Karpas-422 (cell line): ENCODE measurements at regions not wholly inside any gene's neighbourhood (a gene's known extent, or its start where the extent isn't known, plus 50 kb on each side); places are given as distances from the start of the nearest gene placed in this dataset.

ENCODE experiments used
- DNase-seq: peaks from one replicate; pipeline ENCODE4 v3.0.0-alpha.2; 2015
- H2AFZ ChIP-seq: fragments of 200-600 bp; sonication (generic); 2 replicates; pipeline ENCODE4 v1.6.1; 2014; ENCODE audit warnings: antibody characterized with exemption, low read length, mixed read lengths
- H3K27ac ChIP-seq: fragments of 200-600 bp; sonication (generic); 2 replicates; pipeline ENCODE4 v1.5.1; 2014; ENCODE audit warnings: mild to moderate bottlenecking, low read length, moderate library complexity
- H3K27me3 ChIP-seq: fragments of 200-600 bp; sonication (generic); 2 replicates; pipeline ENCODE4 v1.6.1; 2014; ENCODE audit warnings: low read length, mixed read lengths
- H3K36me3 ChIP-seq: fragments of 200-600 bp; sonication (generic); 2 replicates; pipeline ENCODE4 v1.6.1; 2014; ENCODE audit warnings: low read length, mixed read lengths; ENCODE audit not compliant: insufficient read depth
- H3K4me1 ChIP-seq: fragments of 200-600 bp; sonication (generic); 2 replicates; pipeline ENCODE4 v1.6.1; 2014; ENCODE audit warnings: mild to moderate bottlenecking, low read length, mixed read lengths
- H3K4me2 ChIP-seq: fragments of 200-600 bp; sonication (generic); 2 replicates; pipeline ENCODE4 v1.6.1; 2014; ENCODE audit warnings: low read length, low read depth, mild to moderate bottlenecking; ENCODE audit not compliant: poor library complexity, severe bottlenecking
- H3K4me3 ChIP-seq: fragments of 200-600 bp; sonication (generic); 2 replicates; pipeline ENCODE4 v1.5.1; 2014; ENCODE audit warnings: mild to moderate bottlenecking, antibody characterized with exemption, low read length, mixed read lengths
- H3K79me2 ChIP-seq: fragments of 200-600 bp; sonication (generic); 2 replicates; pipeline ENCODE4 v1.6.1; 2014; ENCODE audit warnings: mild to moderate bottlenecking, low read length, mixed read lengths
- H3K9ac ChIP-seq: fragments of 200-600 bp; sonication (generic); 2 replicates; pipeline ENCODE4 v1.6.0; 2014; ENCODE audit warnings: low read length
- H3K9me2 ChIP-seq: fragments of 200-600 bp; sonication (generic), shearing (Covaris generic); replicated peaks from 2 replicates; pipeline ENCODE4 v1.6.0; 2014; ENCODE audit warnings: mild to moderate bottlenecking, low read length, moderate library complexity; ENCODE audit not compliant: insufficient read depth
- H3K9me3 ChIP-seq: fragments of 300-700, 200-600 bp; sonication (generic); 2 replicates; pipeline ENCODE4 v1.6.1; 2014; ENCODE audit warnings: low read length, mixed read lengths
- H4K20me1 ChIP-seq: fragments of 200-600 bp; sonication (generic); 2 replicates; pipeline ENCODE4 v1.6.1; 2014; ENCODE audit warnings: mild to moderate bottlenecking, antibody characterized with exemption, low read length, low read depth; ENCODE audit not compliant: insufficient read depth

- H3K27me3 ChIP-seq = no peaks in the 10 kb centered on the region
- no peak overlapping the region for H3K27ac ChIP-seq
- H3K79me2 ChIP-seq = no peaks in the 10 kb centered on the region
- peaks cover 35% of the 10 kb centered on the region for H3K9me3 ChIP-seq
- H3K4me1 ChIP-seq = no peaks in the 10 kb centered on the region
- DNase-seq = no peak
- no peaks in the 10 kb centered on the region for H4K20me1 ChIP-seq
- no peaks in the 10 kb centered on the region for H3K36me3 ChIP-seq
- H3K4me3 ChIP-seq = no peak overlapping the region
- H3K9ac ChIP-seq = no peak overlapping the region
- no peak overlapping the region for H2AFZ ChIP-seq
- H3K9me2 ChIP-seq = no peaks in the 10 kb centered on the region
- no peak overlapping the region for H3K4me2 ChIP-seq
Observed at GRCh38 chr4:62320612-62321011, 1120.5 kb downstream of the ADGRL3 start.

- Histone ChIP-seq H3K36me3 (no peaks in the 10 kb centered on the region), H3K4me3 (no peak overlapping the region), H2AFZ (no peak overlapping the region), H3K9me3 (peaks cover 42% of the 10 kb centered on the region), H3K27ac (no peak overlapping the region), H3K9ac (no peak overlapping the region), H3K4me2 (no peak overlapping the region), H3K4me1 (no peaks in the 10 kb centered on the region), H3K27me3 (no peaks in the 10 kb centered on the region), H3K9me2 (no peaks in the 10 kb centered on the region), H3K79me2 (no peaks in the 10 kb centered on the region), H4K20me1 (no peaks in the 10 kb centered on the region)
- no peak for DNase-seq
Observed at GRCh38 chr4:62302710-62303109, 1102.6 kb downstream of the ADGRL3 start.

DNA sequence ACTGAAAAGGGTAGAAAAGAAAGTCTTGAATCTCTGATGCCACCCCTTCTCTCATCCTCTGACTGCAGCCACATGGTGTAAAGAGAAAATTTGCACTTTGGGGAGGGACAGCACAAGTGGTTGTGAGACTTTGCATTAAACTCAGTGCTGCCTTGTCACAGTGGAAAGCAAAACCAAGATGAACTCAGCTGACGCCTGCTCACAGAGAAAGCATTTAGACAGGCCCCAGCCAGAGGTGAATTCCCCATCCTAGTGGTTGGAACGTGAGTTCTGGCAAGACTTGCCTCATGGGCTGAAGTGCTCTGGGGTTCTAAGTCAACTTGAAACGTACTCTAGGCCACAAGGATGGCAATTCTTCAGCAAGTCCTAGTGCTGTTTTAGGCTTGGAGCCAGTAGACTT lies 1101.4 kb downstream of the ADGRL3 start:
- H3K27ac ChIP-seq = no peak overlapping the region
- H3K4me3 ChIP-seq = no peak overlapping the region
- no peak for DNase-seq
- H3K9me3 ChIP-seq = peaks cover 42% of the 10 kb centered on the region
- H2AFZ ChIP-seq = no peak overlapping the region
- no peaks in the 10 kb centered on the region for H3K4me1 ChIP-seq
- no peak overlapping the region for H3K4me2 ChIP-seq
- no peaks in the 10 kb centered on the region for H3K79me2 ChIP-seq
- H3K9me2 ChIP-seq = no peaks in the 10 kb centered on the region
- no peaks in the 10 kb centered on the region for H4K20me1 ChIP-seq
- no peak overlapping the region for H3K9ac ChIP-seq
- H3K36me3 ChIP-seq = no peaks in the 10 kb centered on the region
- no peaks in the 10 kb centered on the region for H3K27me3 ChIP-seq

DNA sequence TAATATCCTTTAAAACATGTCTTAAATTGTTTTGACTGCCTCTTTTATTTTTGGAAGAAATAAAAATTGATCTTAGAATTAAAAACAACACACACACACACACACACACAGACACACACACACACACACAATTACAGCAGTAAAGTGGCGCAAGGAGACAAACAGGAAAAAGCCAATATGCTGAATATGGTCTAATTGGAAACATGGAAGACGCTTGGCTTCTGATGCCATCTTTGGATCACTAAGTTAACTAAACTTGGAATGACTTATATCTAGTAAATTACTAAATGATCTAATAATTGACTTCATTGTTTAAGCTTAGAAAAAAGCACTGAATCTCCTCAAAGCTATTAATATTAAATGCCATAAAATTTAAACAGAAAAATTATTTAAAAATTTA lies 1093.4 kb downstream of the ADGRL3 start:
- no peak overlapping the region for H2AFZ ChIP-seq

DNA sequence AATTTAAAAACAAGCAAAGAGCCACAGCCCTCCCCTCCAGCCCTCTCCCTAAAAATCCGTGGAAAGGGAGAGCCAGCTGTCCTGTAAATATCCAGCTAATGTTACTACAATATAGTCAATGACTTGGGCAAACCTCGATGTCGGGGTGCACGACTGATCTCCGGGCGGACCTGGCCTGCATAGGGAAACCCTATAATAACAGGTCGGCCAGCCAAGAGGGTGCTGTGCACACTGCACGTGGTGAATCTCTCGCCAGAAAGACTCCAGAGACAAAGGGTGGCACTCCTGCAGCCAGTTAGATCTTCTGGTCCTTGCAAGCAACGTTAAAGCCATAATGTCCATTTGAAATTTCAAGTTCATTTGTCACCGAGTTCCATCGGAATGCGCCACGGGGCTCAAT lies 1092.8 kb downstream of the ADGRL3 start:
- H3K9ac ChIP-seq = no peak overlapping the region
- no peaks in the 10 kb centered on the region for H4K20me1 ChIP-seq
- H3K9me3 ChIP-seq = peaks cover 14% of the 10 kb centered on the region
- H3K27me3 ChIP-seq = no peaks in the 10 kb centered on the region
- no peak overlapping the region for H3K27ac ChIP-seq
- DNase-seq = no peak
- H3K4me1 ChIP-seq = no peaks in the 10 kb centered on the region
- no peaks in the 10 kb centered on the region for H3K9me2 ChIP-seq
- no peak overlapping the region for H3K4me3 ChIP-seq
- H3K4me2 ChIP-seq = no peak overlapping the region
- H2AFZ ChIP-seq = no peak overlapping the region
- no peaks in the 10 kb centered on the region for H3K36me3 ChIP-seq
- H3K79me2 ChIP-seq = no peaks in the 10 kb centered on the region

More for the DNA sequence above, 1093.4 kb downstream of the ADGRL3 start:
- Histone ChIP-seq H3K4me3 (no peak overlapping the region), H3K79me2 (no peaks in the 10 kb centered on the region), H3K9me2 (no peaks in the 10 kb centered on the region), H3K27ac (no peak overlapping the region), H3K4me1 (no peaks in the 10 kb centered on the region), H3K27me3 (no peaks in the 10 kb centered on the region), H4K20me1 (no peaks in the 10 kb centered on the region), H3K36me3 (no peaks in the 10 kb centered on the region), H3K9ac (no peak overlapping the region), H3K9me3 (peaks cover 16% of the 10 kb centered on the region), H3K4me2 (no peak overlapping the region)
- no peak for DNase-seq

DNA sequence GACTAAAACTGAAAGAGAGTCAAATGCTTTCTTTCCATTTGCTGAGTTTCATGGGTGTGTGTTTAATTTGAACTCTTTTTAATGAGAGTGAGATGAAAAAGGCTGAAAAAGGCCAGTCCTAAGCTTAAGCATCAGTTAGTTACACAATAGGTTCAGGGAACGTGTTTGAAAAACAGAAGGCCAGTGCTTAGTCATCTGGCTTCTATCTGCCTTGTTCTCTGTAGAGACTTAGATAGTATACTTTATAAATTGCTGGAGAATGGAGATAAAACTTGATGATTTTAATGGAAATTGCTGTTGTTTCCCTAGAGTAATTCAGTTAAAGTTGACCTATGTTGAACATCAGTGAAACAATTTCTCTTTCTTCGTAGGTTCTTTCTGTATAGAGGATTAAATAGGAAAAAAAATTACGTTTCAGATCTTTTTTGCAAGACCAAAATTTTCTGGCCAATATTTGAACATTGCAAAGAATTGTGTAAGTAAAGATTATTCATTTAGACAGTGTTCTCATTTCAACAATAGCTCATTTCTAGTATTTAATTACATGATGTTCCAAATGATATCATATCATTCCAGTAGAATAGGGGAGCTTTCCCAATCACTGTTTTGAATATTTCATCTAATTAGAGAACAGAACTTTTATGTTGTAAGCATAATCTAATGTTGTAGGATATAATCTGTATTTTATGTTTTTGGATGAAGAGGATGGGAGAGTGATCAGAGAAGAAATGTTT lies 1088.8 kb downstream of the ADGRL3 start:
- no peak overlapping the region for H3K4me3 ChIP-seq

DNA sequence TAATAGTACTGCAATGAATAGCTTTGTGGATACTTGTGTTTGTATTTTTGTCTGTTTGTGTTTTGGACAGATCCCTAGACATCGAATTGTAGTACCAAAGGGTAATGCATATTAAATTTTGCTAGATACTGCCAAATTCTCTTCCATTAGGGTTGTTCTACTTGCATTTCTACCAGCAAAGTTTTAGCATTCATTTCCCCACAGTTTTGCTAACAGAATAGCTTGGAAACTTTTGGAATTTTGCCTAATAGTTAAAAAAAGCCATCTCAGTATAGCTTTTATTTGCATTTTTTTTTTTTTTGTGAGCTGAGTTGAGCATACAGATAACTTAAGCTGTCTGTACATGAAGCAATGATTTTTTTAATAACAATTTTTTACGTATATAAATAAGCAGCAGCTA lies 1084.9 kb downstream of the ADGRL3 start:
- no peaks in the 10 kb centered on the region for H3K9me2 ChIP-seq
- peaks cover 35% of the 10 kb centered on the region for H3K9me3 ChIP-seq
- no peak overlapping the region for H3K9ac ChIP-seq
- no peaks in the 10 kb centered on the region for H3K4me1 ChIP-seq
- H3K79me2 ChIP-seq = no peaks in the 10 kb centered on the region
- no peak overlapping the region for H3K27ac ChIP-seq
- no peaks in the 10 kb centered on the region for H3K27me3 ChIP-seq
- no peak overlapping the region for H3K4me3 ChIP-seq
- H3K4me2 ChIP-seq = no peak overlapping the region
- no peak for DNase-seq
- no peak overlapping the region for H2AFZ ChIP-seq
- no peaks in the 10 kb centered on the region for H3K36me3 ChIP-seq
- H4K20me1 ChIP-seq = no peaks in the 10 kb centered on the region

More for the DNA sequence above, 1088.8 kb downstream of the ADGRL3 start:
- Histone ChIP-seq H3K9ac (no peak overlapping the region), H3K36me3 (no peaks in the 10 kb centered on the region), H2AFZ (no peak overlapping the region), H3K27ac (no peak overlapping the region), H3K9me2 (no peaks in the 10 kb centered on the region), H4K20me1 (no peaks in the 10 kb centered on the region), H3K27me3 (no peaks in the 10 kb centered on the region), H3K4me1 (no peaks in the 10 kb centered on the region), H3K9me3 (peaks cover 18% of the 10 kb centered on the region), H3K79me2 (no peaks in the 10 kb centered on the region), H3K4me2 (no peak overlapping the region)
- no peak for DNase-seq

DNA sequence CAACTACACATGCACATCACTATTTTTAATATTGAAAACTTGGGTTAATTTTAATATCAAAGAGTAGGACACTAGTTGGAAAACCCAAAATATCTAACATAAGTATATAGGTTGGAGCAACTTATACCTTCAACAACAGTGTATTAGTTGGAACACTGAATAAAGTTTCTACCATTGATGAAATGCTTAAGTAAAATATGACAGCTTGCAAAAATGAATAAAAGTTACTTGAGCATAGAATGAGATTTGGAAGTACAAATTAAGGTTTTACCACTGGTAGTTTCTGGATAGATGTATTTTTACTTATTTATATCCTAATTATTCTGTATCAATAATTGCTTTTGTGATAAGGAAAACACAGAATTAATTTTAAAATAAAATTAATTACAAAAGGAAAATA lies 1079.6 kb downstream of the ADGRL3 start:
- H2AFZ ChIP-seq = no peak overlapping the region
- no peaks in the 10 kb centered on the region for H3K9me2 ChIP-seq
- H3K27ac ChIP-seq = no peak overlapping the region
- H3K79me2 ChIP-seq = no peaks in the 10 kb centered on the region
- H3K36me3 ChIP-seq = no peaks in the 10 kb centered on the region
- no peaks in the 10 kb centered on the region for H3K27me3 ChIP-seq
- H3K9ac ChIP-seq = no peak overlapping the region
- no peak for DNase-seq
- no peaks in the 10 kb centered on the region for H4K20me1 ChIP-seq
- peaks cover 45% of the 10 kb centered on the region for H3K9me3 ChIP-seq
- H3K4me2 ChIP-seq = no peak overlapping the region
- no peaks in the 10 kb centered on the region for H3K4me1 ChIP-seq
- H3K4me3 ChIP-seq = no peak overlapping the region
